ENCODE measurements at regions not wholly inside any gene's neighbourhood (a gene's known extent, or its start where the extent isn't known, plus 50 kb on each side); places are given as distances from the start of the nearest gene placed in this dataset.

- TF ChIP-seq CTCF (CRISPR knock-in tag; IDR thresholded peaks at IDR 0.05): no peak
- no peak for TF ChIP-seq ZMAT3 (CRISPR knock-in tag; conservative IDR thresholded peaks at IDR 0.05)
- no peak for TF ChIP-seq THAP11 (CRISPR knock-in tag; IDR thresholded peaks at IDR 0.05)
- no peak for TF ChIP-seq ATF7-NPFF (CRISPR knock-in tag; IDR thresholded peaks at IDR 0.05; ENCODE audit: low read depth)
- TF ChIP-seq AGO1 (IDR thresholded peaks at IDR 0.05; ENCODE audit: low read depth, low read length, poor library complexity, severe bottlenecking): no peak
- no peak for TF ChIP-seq IRF9 (CRISPR knock-in tag; IDR thresholded peaks at IDR 0.05; ENCODE audit: borderline replicate concordance)
- no peak for TF ChIP-seq ZNF724P (CRISPR knock-in tag; IDR thresholded peaks at IDR 0.05; ENCODE audit: borderline replicate concordance)
These were observed 273.1 kb upstream of the SLITRK5 start (continued) for GRCh38 chr13:87398047-87398446.

GRCh38 chr13:87403748-87404432 lies 267.3 kb upstream of the SLITRK5 start:
- H3K9me3 ChIP-seq (ENCODE audit: low read length): no peaks in the 10 kb centered on the region
- WGBS (ENCODE audit: low lambda C conversion rate): 0% methylated on average over 4 of the region's 4 CpGs
- ChIA-PET CTCF (ENCODE audit: low intra/inter-chr PET ratio, low total read pairs) (no interaction called here), POLR2A (no interaction called here)
- H3K4me1 ChIP-seq (ENCODE audit: insufficient read depth, low read length): no peaks in the 10 kb centered on the region
- H2AFZ ChIP-seq (ENCODE audit: low read length): no peak overlapping the region
- H3K9ac ChIP-seq (ENCODE audit: insufficient read depth, low read depth, low read length): no peak overlapping the region
- H3K27me3 ChIP-seq (ENCODE audit: control insufficient read depth in 1 of 2, insufficient read depth in 2 of 2, low read length in 2 of 2): no peaks in the 10 kb centered on the region
- BruUV-seq (replicated peaks): no TSS peak
- H3K36me3 ChIP-seq (replicated peaks in 1 of 2; ENCODE audit: control insufficient read depth in 1 of 2, insufficient read depth in 2 of 2, low read length in 2 of 2): no peaks in the 10 kb centered on the region
- H4K20me1 ChIP-seq (ENCODE audit: insufficient read depth, low read length): no peaks in the 10 kb centered on the region; the same call in 1 of the 2 replicates
- FAIRE-seq (no peak), ATAC-seq (no peak), DNase-seq (ENCODE audit: low spot score) (no peak)
- no peaks in the 10 kb centered on the region for H3K79me2 ChIP-seq (ENCODE audit: insufficient read depth, low read length)
- intact Hi-C loops (cut with micrococcal nuclease; ENCODE audit: unreplicated experiment) (no loop called here), in situ Hi-C loops (cut with HindIII; ENCODE audit: extremely low pct_ligation_motif_present, low pct_unique_long_range_greater_than_20kb) (no loop called here)
- H3K27ac ChIP-seq (ENCODE audit: extremely low read length, insufficient read depth, low read length): no peak overlapping the region
- no peak overlapping the region for H3K4me2 ChIP-seq (ENCODE audit: low read depth, low read length)
- no peak overlapping the region for H3K4me3 ChIP-seq (replicated peaks in 1 of 3; ENCODE audit: insufficient read depth in 1 of 3, low read depth in 2 of 3, low read length in 3 of 3)
- TF ChIP-seq ZNF879 (CRISPR knock-in tag; IDR thresholded peaks at IDR 0.05) (no peak), SIX1 (CRISPR knock-in tag; IDR thresholded peaks at IDR 0.05; ENCODE audit: borderline replicate concordance) (no peak), USF2 (IDR thresholded peaks at IDR 0.05; ENCODE audit: low read depth, low read length) (no peak), USF2 (CRISPR knock-in tag; IDR thresholded peaks at IDR 0.05; ENCODE audit: borderline replicate concordance) (no peak), HNRNPK (IDR thresholded peaks at IDR 0.05; ENCODE audit: low read depth, low read length, poor library complexity, severe bottlenecking) (no peak), ZNF280B (CRISPR knock-in tag; IDR thresholded peaks at IDR 0.05; ENCODE audit: borderline replicate concordance) (no peak), ZBTB34 (CRISPR knock-in tag; IDR thresholded peaks at IDR 0.05) (no peak), ETV6 (CRISPR knock-in tag; conservative IDR thresholded peaks at IDR 0.05) (no peak)

Data from HepG2 (cell line).